GM10248 (cell line): ENCODE measurements at regions not wholly inside any gene's neighbourhood (a gene's known extent, or its start where the extent isn't known, plus 50 kb on each side); places are given as distances from the start of the nearest gene placed in this dataset.
"Not testable (repeated sequence)": the region's sequence is repeated elsewhere in the genome, so short reads cannot be mapped to it uniquely, and the experiment has no call there.

Experiments used
- CTCF ChIA-PET: fragments of 300-600 bp; sonication (Branson Sonifier 250); formaldehyde crosslinking; extraction: SDS; loops from one replicate; lab custom pipeline; 2021; ENCODE audit warnings: antibody characterized with exemption; lab: Yijun Ruan, JAX
- POLR2A ChIA-PET: fragments of 350-650 bp; sonication (Branson Sonifier 250); formaldehyde crosslinking; extraction: SDS; loops from one replicate; lab custom pipeline; 2020; ENCODE audit warnings: antibody characterized with exemption; lab: Yijun Ruan, JAX
- DNase-seq: peaks from one replicate; pipeline ENCODE4 v3.0.0; 2012; ENCODE audit errors: extremely low spot score
- CTCF ChIP-seq: IDR thresholded peaks from 2 replicates; pipeline ENCODE4 v1.5.1; 2012; ENCODE audit warnings: mild to moderate bottlenecking, low read depth; ENCODE audit errors: extremely low read depth, missing control alignments, control extremely low read depth

- DNase-seq, result no peak
- POLR2A ChIA-PET, result no interaction called here
- CTCF ChIA-PET, result interaction anchor here (1.0 to 2.9 kb wide), 5 partner anchors 9 to 1767 kb away, joined by 3 to 20 read pairs (median 5); no protein-coding TSS in a partner anchor
- no peak for TF ChIP-seq CTCF
Observed at GRCh38 chr7:114082642-114083165, 163.9 kb upstream of the PPP1R3A start.

DNA sequence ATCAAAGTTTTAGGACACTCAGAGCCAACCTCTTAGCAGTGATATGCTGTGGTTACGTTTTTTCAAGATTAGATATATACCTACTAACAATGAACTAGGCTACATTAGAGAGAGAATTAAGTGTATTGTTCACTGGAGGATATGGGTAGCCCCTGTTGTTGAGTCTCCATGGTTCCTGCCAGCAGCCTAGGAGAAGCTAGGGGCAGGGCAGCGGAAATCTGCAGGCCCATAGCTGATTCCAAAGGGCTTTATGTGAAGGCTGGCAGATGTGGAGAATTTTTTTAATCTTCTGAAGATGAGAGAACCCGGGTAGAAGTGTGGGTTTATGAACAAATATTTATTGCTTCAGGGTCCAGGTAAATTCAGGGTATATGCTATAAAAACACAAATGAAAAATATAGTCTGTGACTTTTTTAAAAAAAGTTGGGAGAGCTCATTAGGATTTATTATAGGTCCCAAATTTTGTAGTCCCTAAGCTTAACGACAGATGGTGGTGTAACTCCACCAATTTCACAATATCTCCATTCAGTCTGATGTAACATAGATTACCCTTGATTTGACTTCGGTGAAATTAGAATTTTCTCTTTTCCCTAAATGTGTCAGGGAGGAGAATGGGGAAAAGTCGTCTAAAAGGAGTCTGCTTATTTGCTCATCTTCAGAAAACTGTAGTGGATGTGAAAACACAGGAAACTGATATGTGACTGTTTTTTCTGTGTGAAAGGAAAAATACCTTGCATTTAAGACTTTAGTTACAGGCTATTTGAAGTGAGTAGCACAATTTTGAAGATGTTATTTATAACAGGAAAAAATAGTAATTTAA, 163.0 kb upstream of the PPP1R3A start:
- peak; percentile 25 for DNase-seq
- ChIA-PET POLR2A (no interaction called here), CTCF (interaction anchor here (0.6 to 2.9 kb wide), 12 partner anchors 8 to 1774 kb away, joined by 3 to 20 read pairs (median 4); no protein-coding TSS in a partner anchor)
- peak; percentile 38 for TF ChIP-seq CTCF

DNA sequence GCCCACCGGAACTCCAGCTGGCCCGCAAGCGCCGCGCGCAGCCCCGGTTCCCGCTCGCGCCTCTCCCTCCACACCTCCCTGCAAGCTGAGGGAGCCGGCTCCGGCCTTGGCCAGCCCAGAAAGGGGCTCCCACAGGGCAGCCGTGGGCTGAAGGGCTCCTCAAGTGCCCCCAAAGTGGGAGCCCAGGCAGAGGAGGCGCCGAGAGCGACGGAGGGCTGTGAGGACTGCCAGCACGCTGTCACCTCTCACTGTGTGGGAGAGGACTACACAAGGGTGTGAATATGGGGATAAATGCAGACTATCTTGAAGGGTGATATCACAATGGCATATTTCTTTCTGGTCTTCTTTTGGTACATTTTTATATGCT, 158.3 kb upstream of the PPP1R3A start:
- DNase-seq, CTCF ChIA-PET, POLR2A ChIA-PET: not testable (repeated sequence)

- CTCF ChIA-PET, POLR2A ChIA-PET, DNase-seq: not testable (repeated sequence)
Observed at GRCh38 chr7:114076392-114077157, 157.8 kb upstream of the PPP1R3A start.

- CTCF ChIA-PET, result interaction anchor here (1.1 to 1.2 kb wide), 2 partner anchors 8 to 10 kb away, joined by 3 to 6 read pairs; no protein-coding TSS in a partner anchor
- TF ChIP-seq CTCF, result no peak
- POLR2A ChIA-PET, result no interaction called here
- no peak for DNase-seq
Observed at GRCh38 chr7:114073701-114074100, 154.9 kb upstream of the PPP1R3A start.

GRCh38 chr7:114070246-114070645, 151.4 kb upstream of the PPP1R3A start:
- DNase-seq, result no peak
- ChIA-PET POLR2A (no interaction called here), CTCF (no interaction called here)
- no peak for TF ChIP-seq CTCF

GRCh38 chr7:114062810-114063209, 144.0 kb upstream of the PPP1R3A start:
- TF ChIP-seq CTCF, result no peak
- POLR2A ChIA-PET, result no interaction called here
- no peak for DNase-seq
- CTCF ChIA-PET, result no interaction called here
